ENCODE measurements at regions not wholly inside any gene's neighbourhood (a gene's known extent, or its start where the extent isn't known, plus 50 kb on each side); places are given as distances from the start of the nearest gene placed in this dataset.

- Mint-ChIP-seq H3K27me3 (ENCODE audit: insufficient read depth, unreplicated experiment) (no peaks in the 10 kb centered on the region), H3K27ac (ENCODE audit: low read depth, unreplicated experiment) (no peak overlapping the region), H3K9me3 (ENCODE audit: unreplicated experiment) (no peaks in the 10 kb centered on the region), H3K4me3 (ENCODE audit: unreplicated experiment) (no peak overlapping the region), H3K4me1 (ENCODE audit: insufficient read depth, unreplicated experiment) (no peaks in the 10 kb centered on the region), H3K36me3 (ENCODE audit: insufficient read depth, unreplicated experiment) (no peaks in the 10 kb centered on the region)
- intact Hi-C loops (cut with micrococcal nuclease): no loop called here
- ChIA-PET CTCF (interaction anchor here (0.6 kb wide), 1 partner anchor 77 kb away, joined by 4 read pairs; no protein-coding TSS in a partner anchor), POLR2A (no interaction called here)
- no peak for DNase-seq (ENCODE audit: unreplicated experiment)
- no peak for TF ChIP-seq CTCF (IDR thresholded peaks at IDR 0.05; ENCODE audit: unreplicated experiment)
- BruUV-seq (replicated peaks): no TSS peak
Measured at GRCh38 chr2:56460508-56460907, 276.7 kb downstream of the CCDC85A start.

- DNase-seq (ENCODE audit: unreplicated experiment): no peak
- no peak for TF ChIP-seq CTCF (IDR thresholded peaks at IDR 0.05; ENCODE audit: unreplicated experiment)
- no peak overlapping the region for H3K27ac Mint-ChIP-seq (ENCODE audit: low read depth, unreplicated experiment)
- no peak overlapping the region for H3K4me3 Mint-ChIP-seq (ENCODE audit: unreplicated experiment)
- ChIA-PET POLR2A (no interaction called here), CTCF (interaction anchor here (0.6 kb wide), 1 partner anchor 283 kb away, joined by 3 read pairs; no protein-coding TSS in a partner anchor)
- no peaks in the 10 kb centered on the region for H3K4me1 Mint-ChIP-seq (ENCODE audit: insufficient read depth, unreplicated experiment)
- intact Hi-C loops (cut with micrococcal nuclease): no loop called here
- H3K9me3 Mint-ChIP-seq (ENCODE audit: unreplicated experiment): no peaks in the 10 kb centered on the region
- no peaks in the 10 kb centered on the region for H3K27me3 Mint-ChIP-seq (ENCODE audit: insufficient read depth, unreplicated experiment)
- H3K36me3 Mint-ChIP-seq (ENCODE audit: insufficient read depth, unreplicated experiment): no peaks in the 10 kb centered on the region
- TSS peak; percentile 95 for BruUV-seq (replicated peaks)
Measured at GRCh38 chr2:56464066-56464465, 280.3 kb downstream of the CCDC85A start.

GRCh38 chr2:56464613-56465012, 280.8 kb downstream of the CCDC85A start:
- POLR2A ChIA-PET: interaction anchor here (1.0 kb wide), 1 partner anchor 9 kb away, joined by 3 read pairs; no protein-coding TSS in a partner anchor
- Mint-ChIP-seq H3K4me3 (ENCODE audit: unreplicated experiment) (no peak overlapping the region), H3K4me1 (ENCODE audit: insufficient read depth, unreplicated experiment) (no peaks in the 10 kb centered on the region), H3K27ac (ENCODE audit: low read depth, unreplicated experiment) (no peak overlapping the region), H3K36me3 (ENCODE audit: insufficient read depth, unreplicated experiment) (no peaks in the 10 kb centered on the region), H3K9me3 (ENCODE audit: unreplicated experiment) (no peaks in the 10 kb centered on the region), H3K27me3 (ENCODE audit: insufficient read depth, unreplicated experiment) (no peaks in the 10 kb centered on the region)
- BruUV-seq (replicated peaks): no TSS peak
- CTCF ChIA-PET: interaction anchor here (0.6 kb wide), 2 partner anchors 55 to 284 kb away, joined by 3 read pairs; no protein-coding TSS in a partner anchor
- TF ChIP-seq CTCF (IDR thresholded peaks at IDR 0.05; ENCODE audit: unreplicated experiment): no peak
- DNase-seq (ENCODE audit: unreplicated experiment): no peak
- intact Hi-C loops (cut with micrococcal nuclease): no loop called here

- no peaks in the 10 kb centered on the region for H3K4me1 Mint-ChIP-seq (ENCODE audit: insufficient read depth, unreplicated experiment)
- H3K4me3 Mint-ChIP-seq (ENCODE audit: unreplicated experiment): no peak overlapping the region
- no peaks in the 10 kb centered on the region for H3K27me3 Mint-ChIP-seq (ENCODE audit: insufficient read depth, unreplicated experiment)
- DNase-seq (ENCODE audit: unreplicated experiment): no peak
- CTCF ChIA-PET: no interaction called here
- POLR2A ChIA-PET: interaction anchor here (1.0 kb wide), 1 partner anchor 10 kb away, joined by 3 read pairs; no protein-coding TSS in a partner anchor
- no peak for TF ChIP-seq CTCF (IDR thresholded peaks at IDR 0.05; ENCODE audit: unreplicated experiment)
- no peaks in the 10 kb centered on the region for H3K36me3 Mint-ChIP-seq (ENCODE audit: insufficient read depth, unreplicated experiment)
- no TSS peak for BruUV-seq (replicated peaks)
- H3K27ac Mint-ChIP-seq (ENCODE audit: low read depth, unreplicated experiment): no peak overlapping the region
- intact Hi-C loops (cut with micrococcal nuclease): no loop called here
- H3K9me3 Mint-ChIP-seq (ENCODE audit: unreplicated experiment): no peaks in the 10 kb centered on the region
Measured at GRCh38 chr2:56465491-56465890, 281.7 kb downstream of the CCDC85A start.
